H9 (cell line): ENCODE measurements at regions not wholly inside any gene's neighbourhood (a gene's known extent, or its start where the extent isn't known, plus 50 kb on each side); places are given as distances from the start of the nearest gene placed in this dataset.
A peak's percentile ranks its signal among the peaks of the same experiment; 100 is the strongest.

Experiments used
- DNase-seq: peaks from one replicate; pipeline ENCODE4 v3.0.0-alpha.2; 2017
- H2AFZ ChIP-seq: one replicate; pipeline ENCODE4 v1.6.1; 2013; ENCODE audit warnings: mild to moderate bottlenecking, low read length, control low read depth, moderate library complexity
- H2AK5ac ChIP-seq: 2 replicates; pipeline ENCODE4 v1.6.1; 2013; ENCODE audit warnings: low read length, control low read depth, mixed read lengths; ENCODE audit not compliant: insufficient read length
- H2BK120ac ChIP-seq: one replicate; pipeline ENCODE4 v1.6.1; 2013; ENCODE audit warnings: low read depth, mild to moderate bottlenecking, low read length, control low read depth, inconsistent platforms; ENCODE audit not compliant: poor library complexity, severe bottlenecking
- H2BK12ac ChIP-seq: 2 replicates; pipeline ENCODE4 v1.6.1; 2013; ENCODE audit warnings: low read length, control low read depth, mixed read lengths, low read depth; ENCODE audit not compliant: insufficient read length
- H2BK15ac ChIP-seq: 2 replicates; pipeline ENCODE4 v1.6.1; 2013; ENCODE audit warnings: low read depth, low read length, control low read depth
- H2BK20ac ChIP-seq: one replicate; pipeline ENCODE4 v1.6.1; 2013; ENCODE audit warnings: low read depth, mild to moderate bottlenecking, low read length, control low read depth, inconsistent platforms; ENCODE audit not compliant: poor library complexity, severe bottlenecking
- H2BK5ac ChIP-seq: 2 replicates; pipeline ENCODE4 v1.6.1; 2013; ENCODE audit warnings: low read length, control low read depth, mixed read lengths; ENCODE audit not compliant: insufficient read length
- H3K14ac ChIP-seq: 2 replicates; pipeline ENCODE4 v1.6.1; 2013; ENCODE audit warnings: low read length, control low read depth; ENCODE audit not compliant: insufficient read depth
- H3K18ac ChIP-seq: 2 replicates; pipeline ENCODE4 v1.6.1; 2013; ENCODE audit warnings: low read depth, mild to moderate bottlenecking, mixed read lengths, low read length, control low read depth; ENCODE audit not compliant: insufficient read length
- H3K23ac ChIP-seq: 2 replicates; pipeline ENCODE4 v1.6.1; 2013; ENCODE audit warnings: low read length, control low read depth, mixed read lengths, low read depth; ENCODE audit not compliant: insufficient read length
- H3K23me2 ChIP-seq: 2 replicates; pipeline ENCODE4 v1.6.1; 2013; ENCODE audit warnings: low read depth, mild to moderate bottlenecking, mixed read lengths, low read length, control low read depth; ENCODE audit not compliant: insufficient read length, poor library complexity, severe bottlenecking
- H3K27ac ChIP-seq: 2 replicates; pipeline ENCODE4 v1.5.1; 2013; ENCODE audit warnings: low read length, control low read depth, mixed read lengths, low read depth; ENCODE audit not compliant: insufficient read length
- H3K27me3 ChIP-seq: 2 replicates; pipeline ENCODE4 v1.6.1; 2013; ENCODE audit warnings: low read length, control low read depth, inconsistent platforms; ENCODE audit not compliant: insufficient read depth
- H3K4ac ChIP-seq: 2 replicates; pipeline ENCODE4 v1.6.1; 2013; ENCODE audit warnings: low read depth, mild to moderate bottlenecking, control low read depth, inconsistent platforms, low read length, moderate library complexity
- H3K4me1 ChIP-seq: 2 replicates; pipeline ENCODE4 v1.6.1; 2013; ENCODE audit warnings: low read length, control low read depth, inconsistent platforms; ENCODE audit not compliant: insufficient read depth
- H3K4me2 ChIP-seq: 2 replicates; pipeline ENCODE4 v1.6.1; 2013; ENCODE audit warnings: low read length, control low read depth, mixed read lengths; ENCODE audit not compliant: insufficient read length, insufficient read depth
- H3K56ac ChIP-seq: 2 replicates; pipeline ENCODE4 v1.6.1; 2013; ENCODE audit warnings: low read depth, mild to moderate bottlenecking, mixed read lengths, low read length, control low read depth; ENCODE audit not compliant: insufficient read length
- H3K79me1 ChIP-seq: 2 replicates; pipeline ENCODE4 v1.6.1; 2013; ENCODE audit warnings: low read depth, mild to moderate bottlenecking, moderate library complexity, low read length, control low read depth, inconsistent platforms; ENCODE audit not compliant: insufficient read depth, poor library complexity, severe bottlenecking
- H3K79me2 ChIP-seq: 2 replicates; pipeline ENCODE4 v1.6.1; 2013; ENCODE audit warnings: low read length, control low read depth, inconsistent platforms; ENCODE audit not compliant: insufficient read depth
- H3K9ac ChIP-seq: 2 replicates; pipeline ENCODE4 v1.6.1; 2013; ENCODE audit warnings: low read length, control low read depth, mixed read lengths; ENCODE audit not compliant: insufficient read length; ENCODE audit errors: extremely low read depth
- H3K9me3 ChIP-seq: one replicate; pipeline ENCODE4 v1.6.1; 2013; ENCODE audit warnings: low read depth, low read length, inconsistent platforms; ENCODE audit not compliant: control insufficient read depth
- H3T11ph ChIP-seq: one replicate; pipeline ENCODE4 v1.6.1; 2013; ENCODE audit warnings: mild to moderate bottlenecking, low read length, control low read depth, inconsistent platforms
- H4K20me1 ChIP-seq: one replicate; pipeline ENCODE4 v1.6.1; 2013; ENCODE audit not compliant: control insufficient read depth, insufficient read length, insufficient read depth
- H4K5ac ChIP-seq: 2 replicates; pipeline ENCODE4 v1.6.1; 2013; ENCODE audit warnings: low read depth, mild to moderate bottlenecking, mixed read lengths, low read length, control low read depth; ENCODE audit not compliant: insufficient read length
- H4K8ac ChIP-seq: replicated peaks from 2 replicates; pipeline ENCODE4 v1.6.1; 2013; ENCODE audit warnings: low read length, control low read depth, mixed read lengths, low read depth; ENCODE audit not compliant: insufficient read length
- H4K91ac ChIP-seq: 2 replicates; pipeline ENCODE4 v1.6.1; 2013; ENCODE audit warnings: low read depth, mild to moderate bottlenecking, moderate library complexity, mixed read lengths, low read length, control low read depth; ENCODE audit not compliant: insufficient read length
- H3K27ac Mint-ChIP-seq, 3 experiments: 2 replicates in 2 of 3; 3 replicates in 1 of 3; pipeline ENCODE4 v1.8.0; 2020 to 2021; ENCODE audit warnings: mixed read lengths in 3 of 3, mild to moderate bottlenecking in 1 of 3, moderate library complexity in 1 of 3
- H3K27me3 Mint-ChIP-seq: 2 replicates; pipeline ENCODE4 v1.8.0; 2021; ENCODE audit warnings: low read depth, mild to moderate bottlenecking, moderate library complexity, mixed read lengths
- H3K36me3 Mint-ChIP-seq, 3 experiments: 2 replicates in 2 of 3; 3 replicates in 1 of 3; pipeline ENCODE4 v1.8.0; 2020 to 2021; ENCODE audit warnings: low read depth in 3 of 3, mixed read lengths in 3 of 3; ENCODE audit not compliant: insufficient read depth in 1 of 3
- H3K4me1 Mint-ChIP-seq, 2 experiments: 2 replicates each; pipeline ENCODE4 v1.8.0; 2020; ENCODE audit warnings: mixed read lengths in 2 of 2
- H3K4me3 Mint-ChIP-seq, 2 experiments: 2 replicates in 1 of 2; 3 replicates in 1 of 2; pipeline ENCODE4 v1.8.0; 2020 to 2021; ENCODE audit warnings: mild to moderate bottlenecking in 2 of 2, mixed read lengths in 2 of 2, moderate library complexity in 1 of 2
- H3K9me3 Mint-ChIP-seq, 2 experiments: 2 replicates in 1 of 2; 3 replicates in 1 of 2; pipeline ENCODE4 v1.8.0; 2020; ENCODE audit warnings: mild to moderate bottlenecking in 2 of 2, mixed read lengths in 2 of 2, moderate library complexity in 1 of 2
- WGBS: extraction: QIAGEN DNeasy Blood & Tissue Kit; methylation state at CpG from one replicate; pipeline ENCODE4 v1.1.7; 2013; ENCODE audit warnings: missing lambda C conversion rate, low lambda C conversion rate, mixed read lengths; ENCODE audit not compliant: insufficient read length; ENCODE audit errors: extremely low coverage; 5-methylcytosine and 5-hydroxymethylcytosine counted together
- TF ChIP-seq, protein P1 (sequence below): fragments of 200-600 bp; sonication (generic); conservative IDR thresholded peaks from 3 replicates; pipeline ENCODE4 v1.8.0; 2021; ENCODE audit warnings: antibody characterized with exemption, mild to moderate bottlenecking

GRCh38 chr6:167409079-167409478, 84.2 kb downstream of the TTLL2 start:
- Histone ChIP-seq H3K23me2 (no peaks in the 10 kb centered on the region), H2BK120ac (no peak overlapping the region), H3K9ac (no peak overlapping the region), H3K56ac (no peak overlapping the region), H4K5ac (no peak overlapping the region), H3K79me2 (no peaks in the 10 kb centered on the region), H2AFZ (no peak overlapping the region), H4K8ac (no peak overlapping the region), H2BK20ac (no peak overlapping the region), H3K4me2 (no peak overlapping the region), H3T11ph (no peak overlapping the region), H4K20me1 (no peaks in the 10 kb centered on the region), H3K79me1 (no peaks in the 10 kb centered on the region), H2BK5ac (no peak overlapping the region), H3K14ac (no peak overlapping the region), H3K4me1 (no peaks in the 10 kb centered on the region; the same call in 1 of the 2 replicates), H2AK5ac (no peak overlapping the region), H3K27ac (no peak overlapping the region), H3K9me3 (no peaks in the 10 kb centered on the region), H3K4ac (no peak overlapping the region), H3K23ac (no peak overlapping the region), H2BK15ac (no peak overlapping the region), H2BK12ac (no peak overlapping the region), H3K18ac (no peak overlapping the region), H4K91ac (no peak overlapping the region), H3K27me3 (no peaks in the 10 kb centered on the region)
- Mint-ChIP-seq H3K27me3 (peaks cover 11% of the 10 kb centered on the region), H3K4me3 (no peak overlapping the region), H3K9me3 (no peaks in the 10 kb centered on the region; a peak in 1 of 5 replicates), H3K36me3 (no peaks in the 10 kb centered on the region; a peak in 1 of 7 replicates), H3K27ac (no peak overlapping the region), H3K4me1 (peaks cover 31 to 33% of the 10 kb centered on the region in 2 experiments)
- TF ChIP-seq, protein P1, sequence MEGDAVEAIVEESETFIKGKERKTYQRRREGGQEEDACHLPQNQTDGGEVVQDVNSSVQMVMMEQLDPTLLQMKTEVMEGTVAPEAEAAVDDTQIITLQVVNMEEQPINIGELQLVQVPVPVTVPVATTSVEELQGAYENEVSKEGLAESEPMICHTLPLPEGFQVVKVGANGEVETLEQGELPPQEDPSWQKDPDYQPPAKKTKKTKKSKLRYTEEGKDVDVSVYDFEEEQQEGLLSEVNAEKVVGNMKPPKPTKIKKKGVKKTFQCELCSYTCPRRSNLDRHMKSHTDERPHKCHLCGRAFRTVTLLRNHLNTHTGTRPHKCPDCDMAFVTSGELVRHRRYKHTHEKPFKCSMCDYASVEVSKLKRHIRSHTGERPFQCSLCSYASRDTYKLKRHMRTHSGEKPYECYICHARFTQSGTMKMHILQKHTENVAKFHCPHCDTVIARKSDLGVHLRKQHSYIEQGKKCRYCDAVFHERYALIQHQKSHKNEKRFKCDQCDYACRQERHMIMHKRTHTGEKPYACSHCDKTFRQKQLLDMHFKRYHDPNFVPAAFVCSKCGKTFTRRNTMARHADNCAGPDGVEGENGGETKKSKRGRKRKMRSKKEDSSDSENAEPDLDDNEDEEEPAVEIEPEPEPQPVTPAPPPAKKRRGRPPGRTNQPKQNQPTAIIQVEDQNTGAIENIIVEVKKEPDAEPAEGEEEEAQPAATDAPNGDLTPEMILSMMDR: no peak
- peak; percentile 23 for DNase-seq
- no CpG with 5 or more reads among the region's 11 CpGs for WGBS
